Endothelial cell of umbilical vein (primary cell): ENCODE measurements at regions not wholly inside any gene's neighbourhood (a gene's known extent, or its start where the extent isn't known, plus 50 kb on each side); places are given as distances from the start of the nearest gene placed in this dataset.

Source experiments
- BruUV-seq: library from RNA; stranded (reverse); fragments of 400-500 nt; replicated peaks from 2 replicates; lab custom pipeline; 2021; lab: Mats Ljungman, UMichigan
- CTCF ChIA-PET: fragments of 300-600, 350-600 bp; sonication (Branson Sonifier 250); formaldehyde crosslinking; loops from one replicate; lab custom pipeline; 2021; ENCODE audit warnings: antibody characterized with exemption, inconsistent platforms; lab: Charles Lee
- POLR2A ChIA-PET: fragments of 300-600, 350-600 bp; sonication (Branson Sonifier 250); formaldehyde crosslinking; loops from one replicate; lab custom pipeline; 2021; ENCODE audit warnings: antibody characterized with exemption, inconsistent platforms; lab: Charles Lee
- DNase-seq: peaks from one replicate; pipeline ENCODE4 v3.0.0-alpha.2; 2011; ENCODE audit warnings: low read depth, low spot score
- FAIRE-seq: peaks from 2 replicates; lab custom pipeline; 2011; peaks lifted over from hg19 to GRCh38; lab: Jason Lieb, UNC
- H2AFZ ChIP-seq: 2 replicates; pipeline ENCODE4 v1.6.0; 2012; ENCODE audit warnings: low read depth, low read length, control low read depth, inconsistent platforms
- H3K27ac ChIP-seq: 2 replicates; pipeline ENCODE4 v1.5.1; 2011; ENCODE audit warnings: low read depth, mild to moderate bottlenecking, control low read depth, low read length, moderate library complexity; ENCODE audit not compliant: insufficient read depth
- H3K27me3 ChIP-seq, 2 experiments: 2 replicates each; pipeline versions ENCODE4 v1.6.0 to v1.6.1; 2011; ENCODE audit warnings: low read length in 2 of 2, mixed read lengths in 1 of 2; ENCODE audit not compliant: control insufficient read depth in 2 of 2, insufficient read depth in 2 of 2
- H3K36me3 ChIP-seq, 2 experiments: 2 replicates in 1 of 2; 3 replicates in 1 of 2; pipeline ENCODE4 v1.5.1; 2011; ENCODE audit warnings: low read length in 2 of 2, mild to moderate bottlenecking in 1 of 2, moderate library complexity in 1 of 2; ENCODE audit not compliant: control insufficient read depth in 2 of 2, insufficient read depth in 2 of 2; ENCODE audit errors: extremely low read depth in 1 of 2
- H3K4me1 ChIP-seq: 3 replicates; pipeline ENCODE4 v1.5.1; 2011; ENCODE audit warnings: mild to moderate bottlenecking, low read length; ENCODE audit not compliant: control insufficient read depth, insufficient read depth; ENCODE audit errors: extremely low read depth
- H3K4me2 ChIP-seq: 2 replicates; pipeline ENCODE4 v1.6.1; 2011; ENCODE audit warnings: low read length, control low read depth, mixed read lengths; ENCODE audit not compliant: insufficient read depth
- H3K4me3 ChIP-seq, 3 experiments: fragments of 200-600 bp in 1 of 3; sonication (generic), shearing (Covaris generic) in 1 of 3; replicated peaks in 1 of 3; 2 replicates each; pipeline ENCODE4 v1.5.1; 2011 to 2016; ENCODE audit warnings: control low read depth in 3 of 3, low read length in 3 of 3, mild to moderate bottlenecking in 2 of 3, inconsistent platforms in 1 of 3, low read depth in 1 of 3, moderate library complexity in 1 of 3; ENCODE audit not compliant: insufficient read depth in 1 of 3
- H3K79me2 ChIP-seq: 2 replicates; pipeline ENCODE4 v1.6.0; 2012; ENCODE audit warnings: low read length, inconsistent platforms; ENCODE audit not compliant: control insufficient read depth, insufficient read depth
- H3K9ac ChIP-seq: replicated peaks from 2 replicates; pipeline ENCODE3; 2011; ENCODE audit warnings: low read length, control low read depth; ENCODE audit not compliant: insufficient read depth; ENCODE audit errors: extremely low read depth
- H3K9me1 ChIP-seq: replicated peaks from 3 replicates; pipeline ENCODE4 v1.6.0; 2011; ENCODE audit warnings: mild to moderate bottlenecking, low read length; ENCODE audit not compliant: control insufficient read depth, insufficient read depth; ENCODE audit errors: extremely low read depth
- H3K9me3 ChIP-seq: replicated peaks from 2 replicates; pipeline ENCODE4 v1.5.1; 2012; ENCODE audit warnings: low read length, inconsistent platforms; ENCODE audit not compliant: control insufficient read depth, insufficient read depth
- H4K20me1 ChIP-seq: replicated peaks from 2 replicates; pipeline ENCODE3; 2011; ENCODE audit warnings: mild to moderate bottlenecking, low read length; ENCODE audit not compliant: control insufficient read depth, insufficient read depth; ENCODE audit errors: extremely low read depth
- EZH2 ChIP-seq: IDR thresholded peaks from 2 replicates; pipeline ENCODE4 v1.6.1; 2012; ENCODE audit warnings: borderline replicate concordance, low read depth, mild to moderate bottlenecking, moderate library complexity, low read length, inconsistent platforms; ENCODE audit not compliant: severe bottlenecking
- FOS ChIP-seq: IDR thresholded peaks from 2 replicates; pipeline ENCODE4 v1.6.1; 2011; ENCODE audit warnings: mild to moderate bottlenecking, low read length, moderate library complexity, borderline replicate concordance; ENCODE audit not compliant: insufficient read depth
- GATA2 ChIP-seq: IDR thresholded peaks from 2 replicates; pipeline ENCODE4 v1.7.0; 2011; ENCODE audit warnings: low read depth, mild to moderate bottlenecking, moderate library complexity, mixed read lengths, low read length; ENCODE audit not compliant: insufficient read length, insufficient read depth
- JUN ChIP-seq: IDR thresholded peaks from 2 replicates; pipeline ENCODE4 v1.6.1; 2011; ENCODE audit warnings: borderline replicate concordance, low read depth; ENCODE audit not compliant: insufficient read length, insufficient read depth
- MYC ChIP-seq: IDR thresholded peaks from one replicate; pipeline ENCODE4 v1.6.1; 2011; ENCODE audit warnings: mild to moderate bottlenecking, low read depth, low read length
- POLR2A ChIP-seq: IDR thresholded peaks from 2 replicates; pipeline ENCODE4 v1.6.1; 2012; ENCODE audit warnings: low read depth, mild to moderate bottlenecking, control low read depth, low read length
- POLR2AphosphoS5 ChIP-seq: IDR thresholded peaks from 2 replicates; pipeline ENCODE4 v1.6.1; 2012; ENCODE audit warnings: low read depth, mild to moderate bottlenecking, control low read depth, low read length, moderate library complexity; ENCODE audit not compliant: insufficient read depth
- dilution Hi-C: fragments of 300-500 bp; cut with MboI; formaldehyde crosslinking; loops from one replicate; pipeline ENCODE4 v1.15.0; 2019; ENCODE audit warnings: low sequenced_read_pairs; ENCODE audit not compliant: extremely low pct_ligation_motif_present
- intact Hi-C: fragments of 100-400 bp; cut with micrococcal nuclease; formaldehyde crosslinking; loops from one replicate; pipeline ENCODE4 v1.10.0; 2022
- TF ChIP-seq, protein P1 (sequence below), 2 donors: IDR thresholded peaks; 1 replicate in 1 of 2; 2 replicates in 1 of 2; pipeline ENCODE4 v1.5.1; 2011; ENCODE audit warnings: low read length in 2 of 2, mild to moderate bottlenecking in 2 of 2, moderate library complexity in 2 of 2, control low read depth in 1 of 2, inconsistent platforms in 1 of 2, low read depth in 1 of 2; ENCODE audit not compliant: insufficient read depth in 1 of 2; ENCODE audit errors: extremely low read depth in 1 of 2
- TF ChIP-seq, protein P2 (sequence below): IDR thresholded peaks from 2 replicates; pipeline ENCODE4 v1.6.1; 2011; ENCODE audit not compliant: insufficient read depth, insufficient read length

DNA sequence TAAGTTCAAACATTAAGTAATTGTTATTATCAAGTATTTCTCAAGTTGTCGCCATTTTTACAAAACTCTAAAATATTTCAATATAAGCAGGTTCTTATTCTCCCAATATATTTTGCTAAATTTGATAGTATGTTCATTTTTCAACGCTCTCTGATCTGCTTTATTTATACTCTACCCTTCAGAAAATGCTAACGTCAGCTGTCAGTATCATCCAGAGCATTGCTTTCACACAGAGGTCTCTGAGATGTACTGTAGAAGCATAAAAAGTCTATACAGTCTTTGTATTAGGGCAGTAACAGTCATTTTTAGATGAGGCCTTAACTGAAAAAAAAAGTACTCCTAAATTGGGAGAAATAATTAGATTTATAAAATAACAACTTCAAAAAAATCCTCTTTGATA is 533.1 kb upstream of the LRFN5 start:
- Histone ChIP-seq H3K4me3 (no peak overlapping the region), H2AFZ (no peak overlapping the region), H3K27me3 (no peaks in the 10 kb centered on the region), H3K36me3 (no peaks in the 10 kb centered on the region), H3K4me1 (no peaks in the 10 kb centered on the region), H3K9ac (no peak overlapping the region), H3K4me2 (no peak overlapping the region), H3K27ac (no peak overlapping the region), H3K9me1 (no peaks in the 10 kb centered on the region), H4K20me1 (no peaks in the 10 kb centered on the region), H3K79me2 (no peaks in the 10 kb centered on the region), H3K9me3 (peaks cover 2% of the 10 kb centered on the region)
- DNase-seq (no peak), FAIRE-seq (no peak)
- TF ChIP-seq MYC (no peak), POLR2AphosphoS5 (no peak), EZH2 (no peak), JUN (no peak), GATA2 (no peak), FOS (no peak), POLR2A (no peak)
- TF ChIP-seq, protein P1, sequence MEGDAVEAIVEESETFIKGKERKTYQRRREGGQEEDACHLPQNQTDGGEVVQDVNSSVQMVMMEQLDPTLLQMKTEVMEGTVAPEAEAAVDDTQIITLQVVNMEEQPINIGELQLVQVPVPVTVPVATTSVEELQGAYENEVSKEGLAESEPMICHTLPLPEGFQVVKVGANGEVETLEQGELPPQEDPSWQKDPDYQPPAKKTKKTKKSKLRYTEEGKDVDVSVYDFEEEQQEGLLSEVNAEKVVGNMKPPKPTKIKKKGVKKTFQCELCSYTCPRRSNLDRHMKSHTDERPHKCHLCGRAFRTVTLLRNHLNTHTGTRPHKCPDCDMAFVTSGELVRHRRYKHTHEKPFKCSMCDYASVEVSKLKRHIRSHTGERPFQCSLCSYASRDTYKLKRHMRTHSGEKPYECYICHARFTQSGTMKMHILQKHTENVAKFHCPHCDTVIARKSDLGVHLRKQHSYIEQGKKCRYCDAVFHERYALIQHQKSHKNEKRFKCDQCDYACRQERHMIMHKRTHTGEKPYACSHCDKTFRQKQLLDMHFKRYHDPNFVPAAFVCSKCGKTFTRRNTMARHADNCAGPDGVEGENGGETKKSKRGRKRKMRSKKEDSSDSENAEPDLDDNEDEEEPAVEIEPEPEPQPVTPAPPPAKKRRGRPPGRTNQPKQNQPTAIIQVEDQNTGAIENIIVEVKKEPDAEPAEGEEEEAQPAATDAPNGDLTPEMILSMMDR (IDR thresholded peaks at IDR 0.05; ENCODE audit: extremely low read depth in 1 of 2, insufficient read depth in 1 of 2, low read depth in 1 of 2, low read length in 2 of 2), result no peak
- TF ChIP-seq, protein P2, sequence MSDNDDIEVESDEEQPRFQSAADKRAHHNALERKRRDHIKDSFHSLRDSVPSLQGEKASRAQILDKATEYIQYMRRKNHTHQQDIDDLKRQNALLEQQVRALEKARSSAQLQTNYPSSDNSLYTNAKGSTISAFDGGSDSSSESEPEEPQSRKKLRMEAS, result no peak
- ChIA-PET CTCF (no interaction called here), POLR2A (no interaction called here)
- intact Hi-C loops, result no loop called here
- dilution Hi-C loops, result no loop called here
- no TSS peak for BruUV-seq
